ENCODE measurements at regions not wholly inside any gene's neighbourhood (a gene's known extent, or its start where the extent isn't known, plus 50 kb on each side); places are given as distances from the start of the nearest gene placed in this dataset.

DNA sequence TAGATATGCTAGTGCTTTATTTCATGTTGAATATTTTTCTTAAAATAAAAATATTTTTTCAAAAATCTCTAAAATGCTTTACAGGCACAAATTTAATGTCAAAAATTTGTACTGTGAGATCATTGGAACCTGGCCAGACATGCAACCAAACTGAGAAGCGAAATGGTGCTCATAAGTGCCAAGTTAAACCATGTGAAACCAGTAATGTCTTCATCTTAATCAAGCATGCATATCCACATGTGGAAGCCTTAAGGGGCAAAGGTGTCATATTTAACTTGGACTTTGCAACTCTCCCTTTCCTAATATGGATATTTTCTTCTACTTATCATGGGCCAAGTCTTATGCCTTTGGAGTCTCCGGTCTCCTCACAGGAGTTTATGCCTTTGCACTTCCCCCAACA lies 208.9 kb upstream of the COL8A1 start:
- intact Hi-C loops (cut with DNase I; ENCODE audit: low total_unique reads), result no loop called here
- H3K27me3 ChIP-seq, result no peaks in the 10 kb centered on the region
- H3K36me3 ChIP-seq, result no peaks in the 10 kb centered on the region
- H3K9me3 ChIP-seq, result no peaks in the 10 kb centered on the region
- peaks cover 0 to 38% (median 3%) of the 10 kb centered on the region in 4 donors for H3K4me1 ChIP-seq
- no peak for DNase-seq
- H3K4me3 ChIP-seq, result no peak overlapping the region
- peak overlapping the region; percentile 28 to 48 for H3K27ac ChIP-seq
- TF ChIP-seq, protein P1, sequence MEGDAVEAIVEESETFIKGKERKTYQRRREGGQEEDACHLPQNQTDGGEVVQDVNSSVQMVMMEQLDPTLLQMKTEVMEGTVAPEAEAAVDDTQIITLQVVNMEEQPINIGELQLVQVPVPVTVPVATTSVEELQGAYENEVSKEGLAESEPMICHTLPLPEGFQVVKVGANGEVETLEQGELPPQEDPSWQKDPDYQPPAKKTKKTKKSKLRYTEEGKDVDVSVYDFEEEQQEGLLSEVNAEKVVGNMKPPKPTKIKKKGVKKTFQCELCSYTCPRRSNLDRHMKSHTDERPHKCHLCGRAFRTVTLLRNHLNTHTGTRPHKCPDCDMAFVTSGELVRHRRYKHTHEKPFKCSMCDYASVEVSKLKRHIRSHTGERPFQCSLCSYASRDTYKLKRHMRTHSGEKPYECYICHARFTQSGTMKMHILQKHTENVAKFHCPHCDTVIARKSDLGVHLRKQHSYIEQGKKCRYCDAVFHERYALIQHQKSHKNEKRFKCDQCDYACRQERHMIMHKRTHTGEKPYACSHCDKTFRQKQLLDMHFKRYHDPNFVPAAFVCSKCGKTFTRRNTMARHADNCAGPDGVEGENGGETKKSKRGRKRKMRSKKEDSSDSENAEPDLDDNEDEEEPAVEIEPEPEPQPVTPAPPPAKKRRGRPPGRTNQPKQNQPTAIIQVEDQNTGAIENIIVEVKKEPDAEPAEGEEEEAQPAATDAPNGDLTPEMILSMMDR (IDR thresholded peaks at IDR 0.05), result no peak

DNA sequence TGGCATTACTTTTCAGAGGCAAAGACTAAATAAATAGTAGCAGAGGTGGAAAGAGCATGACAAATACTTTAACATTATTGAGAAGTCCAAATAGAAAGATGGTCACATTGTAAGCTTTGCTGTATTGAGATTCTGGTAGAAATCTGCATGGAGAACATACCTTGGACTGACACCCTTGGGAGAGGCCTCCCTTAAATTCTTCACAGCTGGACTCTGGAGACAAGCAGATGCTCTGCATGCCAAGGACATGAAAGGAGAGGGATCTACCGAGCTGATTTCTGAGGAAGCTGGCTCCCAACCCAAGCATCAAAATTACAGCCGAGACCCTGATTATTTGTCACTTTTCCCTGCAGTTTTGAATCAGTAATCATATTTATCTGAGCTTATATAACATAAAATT lies 212.5 kb upstream of the COL8A1 start:
- TF ChIP-seq, protein P1 (IDR thresholded peaks at IDR 0.05), result no peak
- Histone ChIP-seq H3K36me3 (no peaks in the 10 kb centered on the region), H3K4me1 (peaks cover 0 to 40% (median 3%) of the 10 kb centered on the region in 4 donors), H3K4me3 (no peak overlapping the region), H3K27me3 (no peaks in the 10 kb centered on the region), H3K27ac (peak overlapping the region in 1 of 2 donors; percentile 14), H3K9me3 (no peaks in the 10 kb centered on the region)
- no peak for DNase-seq
- intact Hi-C loops (cut with DNase I; ENCODE audit: low total_unique reads), result no loop called here

DNA sequence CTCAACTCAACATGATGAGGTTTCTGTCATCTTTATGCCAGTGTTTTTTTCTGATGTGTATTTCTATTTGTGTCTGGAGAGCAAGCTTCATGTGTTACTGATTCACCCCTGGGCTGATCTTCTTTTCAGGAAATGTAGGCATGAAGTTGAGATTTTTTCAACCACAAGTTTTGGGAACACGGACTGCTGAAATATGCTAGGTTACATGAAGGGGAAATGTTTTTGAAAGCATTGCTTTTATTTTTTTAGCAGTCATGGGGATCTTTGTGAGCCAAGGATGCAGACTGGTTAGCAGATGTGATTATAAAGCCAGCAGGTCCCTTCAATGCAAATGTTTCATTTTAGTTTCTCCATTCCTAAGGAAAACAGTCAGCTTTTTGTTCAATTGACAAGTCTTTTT lies 219.3 kb upstream of the COL8A1 start:
- Histone ChIP-seq H3K27me3 (no peaks in the 10 kb centered on the region), H3K36me3 (no peaks in the 10 kb centered on the region), H3K4me3 (no peak overlapping the region), H3K27ac (peak overlapping the region; percentile 73 to 75), H3K4me1 (peaks cover 0 to 47% (median 12%) of the 10 kb centered on the region in 4 donors), H3K9me3 (no peaks in the 10 kb centered on the region)
- DNase-seq, result no peak
- TF ChIP-seq, protein P1 (IDR thresholded peaks at IDR 0.05), result no peak
- intact Hi-C loops (cut with DNase I; ENCODE audit: low total_unique reads), result no loop called here

DNA sequence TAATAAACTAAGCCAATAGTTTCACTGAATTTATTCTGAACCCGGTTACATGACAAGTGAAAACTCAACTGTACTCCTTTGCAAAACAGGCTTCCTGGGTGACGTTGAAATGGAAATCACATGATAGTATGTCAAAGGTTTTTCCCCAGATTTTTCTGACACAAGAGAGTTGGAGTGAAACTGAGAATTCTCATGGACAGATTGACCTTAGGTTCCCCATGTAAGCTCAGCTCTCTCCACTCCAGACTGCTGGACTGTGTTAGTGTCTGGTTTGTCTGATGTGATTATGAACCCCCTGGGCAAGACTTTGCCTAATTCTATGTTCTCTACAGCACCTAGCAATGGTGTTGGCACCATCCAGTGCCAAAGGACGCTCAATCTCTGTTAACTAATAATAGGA lies 219.7 kb upstream of the COL8A1 start:
- Histone ChIP-seq H3K36me3 (no peaks in the 10 kb centered on the region), H3K4me1 (peaks cover 0 to 50% (median 12%) of the 10 kb centered on the region in 4 donors), H3K27ac (peak overlapping the region; percentile 73 to 75), H3K9me3 (no peaks in the 10 kb centered on the region), H3K4me3 (no peak overlapping the region), H3K27me3 (no peaks in the 10 kb centered on the region)
- no peak for DNase-seq
- intact Hi-C loops (cut with DNase I; ENCODE audit: low total_unique reads), result no loop called here
- TF ChIP-seq, protein P1 (IDR thresholded peaks at IDR 0.05), result no peak

DNA sequence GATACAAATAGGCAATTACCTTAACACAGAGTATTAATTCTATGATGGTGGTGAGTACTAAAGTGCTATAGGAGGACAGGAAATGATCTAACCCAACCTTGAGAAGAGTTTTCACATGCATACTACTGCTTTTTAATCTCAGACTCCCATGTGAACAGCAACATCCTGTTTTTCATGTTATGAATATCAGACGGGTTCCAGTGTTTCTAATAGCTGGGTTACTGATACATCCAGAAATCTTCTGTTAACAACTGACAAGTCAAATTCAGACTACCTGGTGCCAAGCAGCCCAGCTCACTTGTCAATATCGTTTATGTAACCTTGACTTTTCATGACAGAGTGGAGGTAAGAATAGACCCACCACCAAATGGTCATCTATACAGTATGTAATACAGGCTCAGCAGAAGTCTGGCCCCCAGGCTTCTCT lies 220.2 kb upstream of the COL8A1 start:
- TF ChIP-seq, protein P1 (IDR thresholded peaks at IDR 0.05), result no peak
- Histone ChIP-seq H3K36me3 (no peaks in the 10 kb centered on the region), H3K4me1 (peaks cover 0 to 50% (median 12%) of the 10 kb centered on the region in 4 donors), H3K27ac (peak overlapping the region; percentile 73 to 75), H3K4me3 (no peak overlapping the region), H3K27me3 (no peaks in the 10 kb centered on the region), H3K9me3 (no peaks in the 10 kb centered on the region)
- DNase-seq, result no peak
- intact Hi-C loops (cut with DNase I; ENCODE audit: low total_unique reads), result no loop called here

DNA sequence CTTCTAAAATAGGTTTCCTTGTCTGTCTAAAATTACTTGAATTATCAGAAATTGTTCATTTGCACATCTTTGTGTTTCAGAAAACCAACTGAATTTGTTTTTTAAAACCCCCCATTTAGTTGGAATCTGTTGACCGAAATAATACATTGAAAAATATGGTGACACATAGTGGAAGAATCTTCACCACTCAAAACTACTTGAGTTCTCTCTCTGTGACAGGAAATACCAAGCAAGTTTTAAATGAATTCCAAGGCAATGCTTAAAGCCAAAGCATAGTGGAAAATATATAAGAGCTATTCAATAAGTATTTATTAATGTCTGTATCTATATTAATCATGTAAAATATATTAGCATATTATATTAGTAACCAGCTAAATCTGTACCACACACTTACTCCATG lies 224.9 kb upstream of the COL8A1 start:
- no peak overlapping the region for H3K4me3 ChIP-seq
- TF ChIP-seq, protein P1 (IDR thresholded peaks at IDR 0.05), result no peak
- H3K4me1 ChIP-seq, result peaks cover 0 to 69% (median 8%) of the 10 kb centered on the region in 4 donors
- no peaks in the 10 kb centered on the region for H3K27me3 ChIP-seq
- no peak for DNase-seq
- H3K36me3 ChIP-seq, result no peaks in the 10 kb centered on the region
- peak overlapping the region; percentile 29 to 60 for H3K27ac ChIP-seq
- intact Hi-C loops (cut with DNase I; ENCODE audit: low total_unique reads), result no loop called here
- no peaks in the 10 kb centered on the region for H3K9me3 ChIP-seq
